Heart left ventricle (tissue), 13 donors: ENCODE measurements at regions not wholly inside any gene's neighbourhood (a gene's known extent, or its start where the extent isn't known, plus 50 kb on each side); places are given as distances from the start of the nearest gene placed in this dataset.

ENCODE experiments used
- CTCF ChIP-seq, 12 donors: fragments of 200-600 bp; sonication (generic) in 4 of 12; IDR thresholded peaks; one replicate each; pipeline versions ENCODE4 v1.5.0 to v1.8.0; 2018 to 2022; ENCODE audit warnings: antibody characterized with exemption in 12 of 12, mild to moderate bottlenecking in 5 of 12
- POLR2A ChIP-seq, 2 donors: fragments of 450-650 bp; IDR thresholded peaks; one replicate each; pipeline ENCODE4 v1.6.1; 2017; ENCODE audit warnings: antibody characterized with exemption in 2 of 2, mild to moderate bottlenecking in 2 of 2, moderate library complexity in 2 of 2
- donor health status: ischemic (EF 13 %, LVEDD 7.1; RV severe dilation, severe dysfunction).
- donor health status: DM: no; HTN: yes; CAD: no.
- donor health status: DM: no; HTN: no; CAD: no.
- donor health status: ischemic (EF 25% LVEDD 6.9; RV normal size, moderate dysfunction).
- donor health status: ischemic (EF 25% LVEDD 5.7; RV mildly dilated, moderate dysfunction).
- donor health status: ischemic (EF 35%, LVEDD 5.7; RV mildly dilated, moderate dysfunction).
- donor health status: nonischemic (EF 11% LVEDD 7.7; RV severe dilation, severe dysfunction).
- donor health status: DM: yes; HTN: yes; CAD: no.
- donor health status: PGD.
- donor health status: ischemic (EF 29% LVEDD 5.4; RV normal size, mild dysfunction).
- donor health status: nonischemic (EF 23%, LVEDD 6.1; RV moderate dilation, normal function).

DNA sequence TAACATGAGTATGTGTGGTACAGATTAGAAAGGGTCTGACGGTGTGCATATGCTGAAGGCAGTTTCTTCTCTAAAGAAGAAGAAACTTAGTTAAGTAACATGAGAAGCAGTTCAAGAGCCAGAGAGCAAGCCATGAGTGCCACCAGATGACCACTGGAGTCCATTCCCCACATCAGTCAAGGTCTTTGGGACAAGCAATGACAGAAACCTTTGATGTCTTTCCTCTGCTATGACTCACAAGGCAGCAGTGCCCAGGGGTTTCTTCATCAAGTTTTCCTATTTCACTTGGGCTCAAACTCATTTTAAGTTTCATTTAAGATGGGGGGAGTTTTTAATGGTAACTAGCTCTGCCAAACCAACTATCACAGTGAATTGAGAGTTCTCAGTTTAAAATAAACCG, 303.8 kb upstream of the TBX18 start:
- TF ChIP-seq CTCF (IDR thresholded peaks at IDR 0.05) (no peak), POLR2A (IDR thresholded peaks at IDR 0.05) (no peak)
